Aorta (tissue), 5 donors: ENCODE measurements at regions not wholly inside any gene's neighbourhood (a gene's known extent, or its start where the extent isn't known, plus 50 kb on each side); places are given as distances from the start of the nearest gene placed in this dataset.

Experiments used
- ATAC-seq: fragments of 200-7000 bp; cut with Tn5 transposase; one replicate; pipeline ENCODE4 v1.9.1; 2022; ENCODE audit warnings: moderate library complexity; ENCODE audit not compliant: low FRiP score
- DNase-seq, 2 donors: peaks; one replicate each; pipeline ENCODE4 v3.0.0-alpha.2; 2020
- H3K27ac ChIP-seq, 2 donors: one replicate each; pipeline ENCODE4 v1.5.1; 2013; ENCODE audit warnings: low read length in 2 of 2, mild to moderate bottlenecking in 2 of 2, moderate library complexity in 2 of 2, control low read depth in 1 of 2, inconsistent platforms in 1 of 2, low read depth in 1 of 2
- H3K27me3 ChIP-seq, 2 donors: one replicate each; pipeline ENCODE4 v1.6.1; 2013; ENCODE audit warnings: control low read depth in 1 of 2, low read length in 1 of 2, mild to moderate bottlenecking in 1 of 2, moderate library complexity in 1 of 2; ENCODE audit not compliant: insufficient read depth in 2 of 2, control insufficient read depth in 1 of 2
- H3K36me3 ChIP-seq, 2 donors: one replicate each; pipeline ENCODE4 v1.6.1; 2013; ENCODE audit warnings: control low read depth in 1 of 2, low read length in 1 of 2, mild to moderate bottlenecking in 1 of 2; ENCODE audit not compliant: insufficient read depth in 2 of 2, control insufficient read depth in 1 of 2
- H3K4me1 ChIP-seq, 2 donors: one replicate each; pipeline ENCODE4 v1.6.1; 2013; ENCODE audit warnings: low read length in 2 of 2, control low read depth in 1 of 2, mild to moderate bottlenecking in 1 of 2, moderate library complexity in 1 of 2; ENCODE audit not compliant: insufficient read depth in 2 of 2, control insufficient read depth in 1 of 2
- H3K4me3 ChIP-seq, 2 donors: one replicate each; pipeline ENCODE4 v1.5.1; 2013; ENCODE audit warnings: low read length in 2 of 2, control low read depth in 1 of 2, mild to moderate bottlenecking in 1 of 2
- H3K9me3 ChIP-seq: one replicate; pipeline ENCODE4 v1.6.1; 2013; ENCODE audit warnings: mild to moderate bottlenecking, low read length; ENCODE audit not compliant: control insufficient read depth
- WGBS, 2 donors: extraction: QIAGEN DNeasy Blood & Tissue Kit; methylation state at CpG; one replicate each; pipeline ENCODE4 v1.1.7; 2013; 5-methylcytosine and 5-hydroxymethylcytosine counted together
- intact Hi-C, 2 donors: fragments of 100-400 bp; cut with DNase I; formaldehyde crosslinking; loops; one replicate each; pipeline versions ENCODE4 v1.14.2 to v1.15.0; 2022
- donor health status: healthy with polysubstance abuse.
- donor health status: Bipolar disorder and iron deficiency.
- donor health status: DM: no; HTN: no; CAD: no.
- donor health status: DM: no; HTN: no; CAD: no.
- donor health status: DM: yes; HTN: yes; CAD: no.

GRCh38 chr4:178633263-178633662 lies 1191.0 kb upstream of the AGA start:
- no peak overlapping the region for H3K27ac ChIP-seq
- intact Hi-C loops, result no loop called here

GRCh38 chr4:178664621-178665020 lies 1222.4 kb upstream of the AGA start:
- no peaks in the 10 kb centered on the region for H3K27me3 ChIP-seq
- H3K4me3 ChIP-seq, result no peak overlapping the region
- H3K4me1 ChIP-seq, result no peaks in the 10 kb centered on the region
- WGBS, 2 donors, result 72 to 86% methylated on average over 1 of the region's 1 CpG
- no peaks in the 10 kb centered on the region for H3K9me3 ChIP-seq
- DNase-seq, result no peak
- H3K27ac ChIP-seq, result no peak overlapping the region
- H3K36me3 ChIP-seq, result no peaks in the 10 kb centered on the region
- intact Hi-C loops, result no loop called here
- ATAC-seq, result no peak

More at GRCh38 chr4:178633263-178633662, 1191.0 kb upstream of the AGA start:
- DNase-seq, result no peak
- ATAC-seq, result no peak
- no peaks in the 10 kb centered on the region for H3K9me3 ChIP-seq
- H3K4me1 ChIP-seq, result no peaks in the 10 kb centered on the region
- 64 to 73% methylated on average over 1 of the region's 1 CpG for WGBS, 2 donors
- no peak overlapping the region for H3K4me3 ChIP-seq
- H3K36me3 ChIP-seq, result no peaks in the 10 kb centered on the region
- H3K27me3 ChIP-seq, result no peaks in the 10 kb centered on the region

- WGBS, 2 donors, result 88 to 89% methylated on average over 5 of the region's 5 CpGs
- Histone ChIP-seq H3K9me3 (no peaks in the 10 kb centered on the region), H3K4me3 (no peak overlapping the region), H3K27me3 (no peaks in the 10 kb centered on the region), H3K4me1 (no peaks in the 10 kb centered on the region), H3K36me3 (no peaks in the 10 kb centered on the region), H3K27ac (no peak overlapping the region)
- intact Hi-C loops, result no loop called here
- DNase-seq, result no peak
- ATAC-seq, result no peak
Measured at GRCh38 chr4:178665916-178666315, 1223.7 kb upstream of the AGA start.

GRCh38 chr4:178671766-178672165 lies 1229.5 kb upstream of the AGA start:
- Histone ChIP-seq H3K27ac (no peak overlapping the region), H3K27me3 (no peaks in the 10 kb centered on the region), H3K4me1 (no peaks in the 10 kb centered on the region), H3K4me3 (no peak overlapping the region), H3K36me3 (no peaks in the 10 kb centered on the region), H3K9me3 (no peaks in the 10 kb centered on the region)
- no peak for ATAC-seq
- WGBS, 2 donors, result 89 to 93% methylated on average over 4 of the region's 4 CpGs
- intact Hi-C loops, result no loop called here
- no peak for DNase-seq

- Histone ChIP-seq H3K36me3 (no peaks in the 10 kb centered on the region), H3K9me3 (no peaks in the 10 kb centered on the region), H3K4me3 (no peak overlapping the region), H3K27me3 (no peaks in the 10 kb centered on the region), H3K4me1 (no peaks in the 10 kb centered on the region), H3K27ac (no peak overlapping the region)
- DNase-seq (no peak), ATAC-seq (no peak)
- WGBS, 2 donors, result 86 to 97% methylated on average over 1 of the region's 1 CpG
- intact Hi-C loops, result no loop called here
Measured at GRCh38 chr4:178672512-178672911, 1230.3 kb upstream of the AGA start.

- H3K4me3 ChIP-seq, result no peak overlapping the region
- WGBS, 2 donors, result 67 to 72% methylated on average over 4 of the region's 4 CpGs
- no peaks in the 10 kb centered on the region for H3K27me3 ChIP-seq
- H3K36me3 ChIP-seq, result no peaks in the 10 kb centered on the region
- intact Hi-C loops, result no loop called here
- DNase-seq (no peak), ATAC-seq (no peak)
- no peaks in the 10 kb centered on the region for H3K9me3 ChIP-seq
- H3K27ac ChIP-seq, result no peak overlapping the region
- H3K4me1 ChIP-seq, result no peaks in the 10 kb centered on the region
Measured at GRCh38 chr4:178681871-178682270, 1239.6 kb upstream of the AGA start.

GRCh38 chr4:178689926-178690325 lies 1247.7 kb upstream of the AGA start:
- Histone ChIP-seq H3K4me1 (no peaks in the 10 kb centered on the region), H3K4me3 (no peak overlapping the region), H3K36me3 (no peaks in the 10 kb centered on the region), H3K27me3 (no peaks in the 10 kb centered on the region), H3K9me3 (no peaks in the 10 kb centered on the region), H3K27ac (no peak overlapping the region)
- DNase-seq (no peak), ATAC-seq (no peak)
- intact Hi-C loops, result no loop called here

- DNase-seq (no peak), ATAC-seq (no peak)
- 53 to 79% methylated on average over 1 of the region's 1 CpG for WGBS, 2 donors
Measured at GRCh38 chr4:178693816-178694215, 1251.6 kb upstream of the AGA start.

GRCh38 chr4:178696515-178696914 lies 1254.3 kb upstream of the AGA start:
- intact Hi-C loops, result no loop called here
- Histone ChIP-seq H3K9me3 (no peaks in the 10 kb centered on the region), H3K4me1 (no peaks in the 10 kb centered on the region), H3K36me3 (no peaks in the 10 kb centered on the region), H3K27me3 (no peaks in the 10 kb centered on the region), H3K27ac (no peak overlapping the region), H3K4me3 (no peak overlapping the region)
- 83 to 90% methylated on average over 3 of the region's 3 CpGs for WGBS, 2 donors
- ATAC-seq (no peak), DNase-seq (no peak)

More at GRCh38 chr4:178693816-178694215, 1251.6 kb upstream of the AGA start:
- H3K9me3 ChIP-seq, result no peaks in the 10 kb centered on the region
- H3K36me3 ChIP-seq, result no peaks in the 10 kb centered on the region
- no peaks in the 10 kb centered on the region for H3K4me1 ChIP-seq
- no peak overlapping the region for H3K27ac ChIP-seq
- H3K27me3 ChIP-seq, result no peaks in the 10 kb centered on the region
- intact Hi-C loops, result no loop called here
- no peak overlapping the region for H3K4me3 ChIP-seq
